ENCODE measurements at regions not wholly inside any gene's neighbourhood (a gene's known extent, or its start where the extent isn't known, plus 50 kb on each side); places are given as distances from the start of the nearest gene placed in this dataset.

DNA sequence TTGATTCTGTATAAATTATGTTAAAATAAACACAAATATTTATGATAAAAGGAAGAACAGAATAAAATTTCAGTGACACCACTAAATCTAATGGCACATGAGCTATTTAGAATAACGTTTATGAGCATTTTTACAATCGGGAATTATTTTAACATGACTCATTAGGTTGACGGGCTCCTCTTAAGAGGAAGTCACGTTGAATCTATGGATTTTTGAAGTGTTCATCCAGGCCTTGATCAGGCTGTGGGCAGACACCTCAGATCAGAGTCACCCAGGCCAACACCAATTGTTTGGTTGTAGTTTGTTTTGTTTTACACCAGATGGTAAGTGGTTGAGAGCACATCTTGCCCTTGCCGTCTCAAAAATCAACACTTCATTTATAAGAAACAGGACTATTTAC, 257.8 kb downstream of the FOXO1 start:
- H3K4me1 Mint-ChIP-seq (ENCODE audit: low read depth), result peaks cover 3% of the 10 kb centered on the region
- H3K27me3 Mint-ChIP-seq (ENCODE audit: low read depth), result no peaks in the 10 kb centered on the region
- peaks cover 2% of the 10 kb centered on the region for H3K9me3 Mint-ChIP-seq
- no peak overlapping the region for H3K27ac Mint-ChIP-seq
- no peaks in the 10 kb centered on the region for H3K36me3 Mint-ChIP-seq (ENCODE audit: low read depth)
- DNase-seq, result no peak
- CTCF ChIA-PET, result interaction anchor here (0.6 to 0.7 kb wide), 4 partner anchors 78 to 725 kb away, joined by 3 to 5 read pairs (median 4); no protein-coding TSS in a partner anchor
- intact Hi-C loops (cut with micrococcal nuclease), result no loop called here
- no peak overlapping the region for H3K4me3 Mint-ChIP-seq

DNA sequence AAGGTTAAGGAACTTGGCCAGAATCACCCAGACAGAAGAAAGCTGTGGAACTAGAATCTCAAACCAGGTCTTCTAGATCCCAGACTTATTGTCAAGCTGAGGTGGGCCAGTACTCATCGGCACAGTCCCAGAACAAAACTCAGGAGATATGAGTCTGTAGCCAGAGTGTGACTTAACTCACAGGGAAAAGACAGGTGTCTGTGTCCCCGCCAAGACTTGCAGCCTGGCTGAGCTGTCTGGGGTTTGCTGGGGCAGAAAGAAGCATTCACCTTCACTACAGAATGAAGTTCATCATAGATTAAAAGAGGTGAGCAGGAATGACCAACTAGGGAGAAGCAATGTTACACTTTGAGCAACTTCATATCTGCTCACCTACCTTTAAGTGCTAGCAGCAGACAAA, 257.2 kb downstream of the FOXO1 start:
- no peak overlapping the region for H3K4me3 Mint-ChIP-seq
- DNase-seq, result no peak
- no peaks in the 10 kb centered on the region for H3K27me3 Mint-ChIP-seq (ENCODE audit: low read depth)
- peaks cover 2% of the 10 kb centered on the region for H3K9me3 Mint-ChIP-seq
- intact Hi-C loops (cut with micrococcal nuclease), result no loop called here
- H3K4me1 Mint-ChIP-seq (ENCODE audit: low read depth), result peaks cover 3% of the 10 kb centered on the region
- CTCF ChIA-PET, result no interaction called here
- no peaks in the 10 kb centered on the region for H3K36me3 Mint-ChIP-seq (ENCODE audit: low read depth)
- no peak overlapping the region for H3K27ac Mint-ChIP-seq

DNA sequence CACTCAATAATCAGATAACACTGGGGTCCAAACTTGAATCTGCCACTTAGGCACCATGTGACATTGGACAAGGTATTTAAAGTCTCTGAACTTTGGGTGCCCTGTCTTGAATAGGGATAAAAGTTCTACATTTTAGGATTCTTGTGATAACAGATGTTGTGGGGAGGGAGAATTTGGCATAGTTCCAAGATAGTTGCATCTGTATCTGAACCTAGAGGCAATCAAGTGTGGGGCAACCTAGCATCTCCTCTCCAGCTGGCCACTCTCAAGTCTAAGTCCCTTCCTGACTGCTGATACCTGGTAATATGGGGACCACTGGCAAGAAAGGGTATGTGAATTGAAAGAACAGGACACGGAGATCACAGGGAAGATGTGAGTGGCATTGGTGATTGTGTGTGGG, 256.1 kb downstream of the FOXO1 start:
- peaks cover 2% of the 10 kb centered on the region for H3K9me3 Mint-ChIP-seq
- no peak for DNase-seq
- H3K4me1 Mint-ChIP-seq (ENCODE audit: low read depth), result peaks cover 3% of the 10 kb centered on the region
- no peaks in the 10 kb centered on the region for H3K36me3 Mint-ChIP-seq (ENCODE audit: low read depth)
- CTCF ChIA-PET, result no interaction called here
- intact Hi-C loops (cut with micrococcal nuclease), result no loop called here
- H3K4me3 Mint-ChIP-seq, result no peak overlapping the region
- no peaks in the 10 kb centered on the region for H3K27me3 Mint-ChIP-seq (ENCODE audit: low read depth)
- no peak overlapping the region for H3K27ac Mint-ChIP-seq

DNA sequence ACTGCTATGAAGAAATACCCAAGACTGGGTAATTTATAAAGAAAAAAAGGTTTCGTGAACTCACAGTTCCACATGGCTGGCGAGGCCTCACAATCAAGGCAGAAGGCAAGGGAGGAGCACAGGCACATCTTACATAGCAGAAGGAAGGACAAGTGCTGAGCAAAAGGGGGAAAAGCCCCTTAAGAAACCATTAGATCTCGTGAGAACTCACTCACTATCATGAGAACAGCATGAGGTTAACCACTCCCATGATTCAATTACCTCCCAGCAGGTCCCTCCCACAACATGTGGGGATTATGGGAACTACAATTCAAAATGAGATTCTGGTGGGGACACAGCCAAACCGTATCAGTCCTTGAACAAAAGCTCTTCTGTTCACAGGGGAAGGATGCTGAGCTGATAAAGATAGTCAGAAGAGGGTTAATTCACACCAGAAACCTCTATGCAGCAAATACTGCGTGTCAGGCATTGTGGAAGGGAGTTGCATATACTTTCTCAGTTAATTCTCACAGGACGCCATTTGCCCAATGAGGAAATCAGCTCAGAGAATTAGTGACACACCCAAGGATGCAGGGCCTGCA, 246.2 kb downstream of the FOXO1 start:
- Mint-ChIP-seq H3K36me3 (ENCODE audit: low read depth) (no peaks in the 10 kb centered on the region), H3K4me3 (no peak overlapping the region), H3K27ac (no peak overlapping the region), H3K4me1 (ENCODE audit: low read depth) (peaks cover 19% of the 10 kb centered on the region), H3K27me3 (ENCODE audit: low read depth) (no peaks in the 10 kb centered on the region), H3K9me3 (peaks cover 4% of the 10 kb centered on the region)
- CTCF ChIA-PET, result no interaction called here
- DNase-seq, result no peak
- intact Hi-C loops (cut with micrococcal nuclease), result loop anchor here (5.0 kb wide), 1 partner anchor 262 kb away; no protein-coding TSS in a partner anchor

DNA sequence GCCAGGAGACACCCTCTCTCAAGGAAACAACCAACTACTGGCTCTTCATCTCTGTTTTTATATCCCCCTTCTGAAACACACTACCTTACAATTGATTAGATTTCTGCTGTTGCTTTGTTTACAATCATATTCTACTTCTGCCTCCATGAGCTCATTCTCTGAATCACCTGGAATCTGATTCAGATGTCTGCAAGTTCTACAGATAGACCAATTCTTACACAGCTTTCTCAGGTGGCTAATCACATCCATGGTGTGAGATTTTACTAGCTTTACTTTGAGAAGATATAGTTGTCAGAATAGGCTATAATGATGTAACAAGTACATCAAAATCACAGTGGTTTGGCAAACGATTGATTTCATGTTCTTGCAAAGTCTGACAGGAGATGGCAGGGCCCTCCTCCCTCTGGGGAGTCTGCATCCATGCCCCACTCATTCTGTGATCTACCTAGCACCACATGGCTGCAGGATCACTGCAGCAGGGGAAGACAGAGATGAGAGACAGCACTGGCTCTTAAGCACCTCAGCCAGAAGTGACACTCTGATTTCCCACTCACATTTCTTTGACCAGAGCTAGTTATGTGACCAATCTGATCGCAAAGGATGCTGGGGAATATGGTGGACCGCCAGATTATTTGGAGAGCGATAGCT, 243.7 kb downstream of the FOXO1 start:
- H3K9me3 Mint-ChIP-seq, result peaks cover under 1% of the 10 kb centered on the region
- H3K4me1 Mint-ChIP-seq (ENCODE audit: low read depth), result peaks cover 26% of the 10 kb centered on the region
- no peaks in the 10 kb centered on the region for H3K27me3 Mint-ChIP-seq (ENCODE audit: low read depth)
- no peaks in the 10 kb centered on the region for H3K36me3 Mint-ChIP-seq (ENCODE audit: low read depth)
- peak; percentile 46 for DNase-seq
- H3K4me3 Mint-ChIP-seq, result no peak overlapping the region
- intact Hi-C loops (cut with micrococcal nuclease), result loop anchor here (5.0 kb wide), 1 partner anchor 260 kb away; no protein-coding TSS in a partner anchor
- CTCF ChIA-PET, result interaction anchor here (0.7 to 0.8 kb wide), 2 partner anchors 10 to 260 kb away, joined by 4 read pairs; no protein-coding TSS in a partner anchor
- H3K27ac Mint-ChIP-seq, result no peak overlapping the region

DNA sequence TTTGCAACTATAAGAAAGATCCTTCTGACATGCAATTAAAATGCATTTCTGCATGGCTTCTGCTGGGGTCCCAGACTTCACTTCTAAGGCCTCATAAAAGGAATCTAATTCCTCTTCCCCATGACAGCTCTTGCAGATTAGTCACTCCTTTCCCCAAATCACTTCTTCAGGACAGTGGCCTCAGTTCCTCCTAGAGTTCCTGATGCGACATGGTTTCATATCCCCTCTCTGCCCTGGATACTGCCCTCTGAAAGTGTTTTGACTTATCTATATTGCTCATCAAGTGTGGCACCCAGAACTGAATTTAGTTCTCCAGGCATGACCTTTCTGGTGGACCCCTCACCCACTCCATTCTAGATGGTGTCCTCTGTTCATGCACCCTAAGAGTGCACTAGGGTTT, 238.1 kb downstream of the FOXO1 start:
- intact Hi-C loops (cut with micrococcal nuclease), result no loop called here

DNA sequence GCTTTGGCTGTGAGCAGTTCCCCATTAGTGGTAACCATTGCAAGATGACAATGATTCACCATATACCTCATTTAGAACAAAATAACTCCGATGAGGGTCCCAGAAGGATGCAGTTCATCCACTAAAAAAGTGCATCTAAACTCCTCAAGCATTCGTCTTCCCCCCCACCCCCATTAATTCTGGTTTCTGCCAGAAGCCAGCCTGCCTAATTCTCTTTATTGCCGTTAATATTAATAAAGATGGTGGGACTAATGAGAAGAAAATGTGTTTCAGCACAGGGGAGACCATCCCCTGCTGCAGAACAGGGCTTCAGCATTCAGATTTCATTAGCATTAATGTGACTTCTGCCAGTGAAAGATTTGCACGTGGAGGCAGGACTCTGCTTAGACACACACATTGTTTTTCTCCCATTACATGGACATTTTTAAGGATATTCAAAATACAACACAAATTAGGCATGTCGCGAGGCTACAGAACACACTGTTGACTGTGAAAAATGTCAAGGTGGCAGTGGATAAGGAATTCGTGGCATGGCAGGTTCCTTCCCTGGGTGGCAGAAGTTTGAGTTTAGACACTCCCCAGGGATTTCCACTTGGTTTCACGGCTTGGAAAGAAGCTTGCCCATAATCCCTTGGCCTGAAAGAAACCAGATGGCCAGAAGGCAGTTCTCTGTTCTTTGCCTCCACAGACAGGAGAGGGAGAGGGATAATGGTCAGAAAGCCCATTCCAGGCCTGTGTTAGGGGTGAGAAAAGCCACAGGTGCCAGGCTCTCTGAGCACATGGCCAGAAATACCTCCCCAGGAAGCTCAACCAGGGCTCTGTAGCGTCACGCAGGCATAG, 236.5 kb downstream of the FOXO1 start:
- no peaks in the 10 kb centered on the region for H3K27me3 Mint-ChIP-seq (ENCODE audit: low read depth)
- no peak for DNase-seq
- intact Hi-C loops (cut with micrococcal nuclease), result loop anchor here (5.0 kb wide), 1 partner anchor 363 kb away; no protein-coding TSS in a partner anchor

More for the DNA sequence above, 238.1 kb downstream of the FOXO1 start:
- Mint-ChIP-seq H3K9me3 (no peaks in the 10 kb centered on the region), H3K27me3 (ENCODE audit: low read depth) (no peaks in the 10 kb centered on the region), H3K27ac (no peak overlapping the region), H3K4me3 (no peak overlapping the region), H3K4me1 (ENCODE audit: low read depth) (peaks cover 24% of the 10 kb centered on the region), H3K36me3 (ENCODE audit: low read depth) (no peaks in the 10 kb centered on the region)
- CTCF ChIA-PET, result no interaction called here
- DNase-seq, result no peak

DNA sequence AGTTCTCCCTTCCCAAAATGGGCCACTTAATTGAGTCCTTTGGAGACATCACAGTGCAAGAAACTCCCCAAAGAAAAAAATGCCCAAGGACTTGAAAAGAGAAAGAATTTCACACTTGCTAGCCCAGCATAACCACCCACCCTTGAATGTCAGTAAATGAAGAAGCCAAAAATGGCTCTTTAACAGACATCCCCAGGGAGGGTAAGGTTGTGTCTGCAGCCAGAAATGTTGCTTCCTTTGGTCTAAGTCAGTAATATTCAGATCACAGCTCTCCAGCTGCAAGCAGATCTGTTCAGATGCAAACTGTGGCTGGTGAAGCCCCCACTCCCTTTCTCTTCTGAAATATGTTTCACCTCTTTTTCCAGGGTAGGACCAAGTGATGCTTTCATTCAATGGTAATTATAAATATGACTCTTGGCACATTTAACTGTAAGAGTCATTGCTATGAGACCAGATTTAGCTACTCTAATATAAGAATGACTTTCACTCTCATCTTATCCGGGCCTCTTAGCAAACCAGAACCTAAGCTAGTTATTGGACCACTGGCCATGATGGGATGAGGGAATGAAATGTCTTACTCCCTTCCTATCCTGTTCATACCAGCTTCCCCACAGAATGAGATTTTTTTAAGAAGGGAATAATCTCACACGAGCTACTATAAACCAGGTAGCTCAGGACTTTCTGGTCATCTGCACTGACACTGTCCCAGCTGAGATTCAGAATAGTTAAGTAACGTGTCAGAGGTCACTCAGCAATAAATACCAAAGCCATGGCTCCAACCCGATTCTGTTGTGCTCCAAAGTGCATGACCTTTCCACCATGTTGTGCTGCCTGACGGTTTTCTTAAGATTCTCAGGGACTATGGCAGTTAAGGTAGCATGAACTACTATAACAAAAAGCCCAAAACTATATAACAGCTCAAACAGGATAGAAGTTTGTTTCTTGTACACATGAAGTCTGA, 234.1 kb downstream of the FOXO1 start:
- peak; percentile 38 for DNase-seq
- Mint-ChIP-seq H3K4me1 (ENCODE audit: low read depth) (peaks cover 39% of the 10 kb centered on the region), H3K27ac (no peak overlapping the region), H3K27me3 (ENCODE audit: low read depth) (no peaks in the 10 kb centered on the region), H3K9me3 (no peaks in the 10 kb centered on the region), H3K4me3 (no peak overlapping the region), H3K36me3 (ENCODE audit: low read depth) (no peaks in the 10 kb centered on the region)
- intact Hi-C loops (cut with micrococcal nuclease), result loop anchor here (5.0 kb wide), 1 partner anchor 365 kb away; no protein-coding TSS in a partner anchor
- CTCF ChIA-PET, result interaction anchor here (0.6 to 1.0 kb wide), 5 partner anchors 10 to 472 kb away, joined by 3 to 4 read pairs (median 4); no protein-coding TSS in a partner anchor

More for the DNA sequence above, 236.5 kb downstream of the FOXO1 start:
- H3K4me3 Mint-ChIP-seq, result no peak overlapping the region
- CTCF ChIA-PET, result no interaction called here
- no peaks in the 10 kb centered on the region for H3K36me3 Mint-ChIP-seq (ENCODE audit: low read depth)
- H3K4me1 Mint-ChIP-seq (ENCODE audit: low read depth), result peaks cover 37% of the 10 kb centered on the region
- no peaks in the 10 kb centered on the region for H3K9me3 Mint-ChIP-seq
- H3K27ac Mint-ChIP-seq, result no peak overlapping the region

DNA sequence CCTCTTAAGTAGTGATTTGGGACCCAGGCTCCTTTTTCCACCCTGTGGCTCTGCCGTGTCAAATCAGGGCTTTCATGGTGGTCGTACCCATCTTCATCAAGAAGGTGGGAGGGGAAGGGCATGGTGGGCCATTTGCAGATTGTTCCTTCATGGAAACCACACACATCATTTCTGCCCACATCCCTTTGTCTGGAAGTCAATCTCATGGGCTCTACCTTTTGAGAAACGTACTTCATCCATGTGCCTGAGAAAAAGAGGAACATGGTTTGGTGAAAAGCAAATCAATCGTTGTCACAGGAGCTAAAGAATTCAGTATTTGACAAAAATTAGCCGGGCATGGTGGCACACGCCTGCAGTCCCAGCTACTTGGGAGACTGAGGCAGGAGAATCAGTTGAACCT, 233.4 kb downstream of the FOXO1 start:
- H3K4me1 Mint-ChIP-seq (ENCODE audit: low read depth), result peaks cover 45% of the 10 kb centered on the region
- no peak overlapping the region for H3K27ac Mint-ChIP-seq
- no peak overlapping the region for H3K4me3 Mint-ChIP-seq
- DNase-seq, result no peak
- no peaks in the 10 kb centered on the region for H3K27me3 Mint-ChIP-seq (ENCODE audit: low read depth)
- H3K9me3 Mint-ChIP-seq, result no peaks in the 10 kb centered on the region
- H3K36me3 Mint-ChIP-seq (ENCODE audit: low read depth), result no peaks in the 10 kb centered on the region
- CTCF ChIA-PET, result interaction anchor here (0.7 to 1.0 kb wide), 2 partner anchors 139 to 472 kb away, joined by 3 read pairs; no protein-coding TSS in a partner anchor
- intact Hi-C loops (cut with micrococcal nuclease), result loop anchor here (5.0 kb wide), 1 partner anchor 366 kb away; no protein-coding TSS in a partner anchor

DNA sequence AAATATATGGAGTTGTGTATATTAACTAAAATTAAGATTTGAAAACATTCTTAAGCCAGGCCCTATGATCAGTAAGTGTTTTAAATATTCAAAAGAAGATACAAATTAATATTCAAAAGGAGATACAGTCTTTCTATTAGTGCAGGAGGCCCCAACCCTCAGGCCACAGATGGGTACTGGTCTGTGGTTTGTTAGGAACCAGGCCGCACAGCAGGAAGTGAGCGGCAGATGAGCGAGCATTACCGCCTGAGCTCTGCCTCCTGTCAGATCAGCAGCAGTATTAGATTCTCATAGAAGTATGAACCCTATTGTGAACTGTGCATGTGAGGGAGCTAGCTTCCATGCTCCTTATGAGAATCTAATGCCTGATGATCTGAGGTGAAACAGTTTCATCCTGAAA, 232.9 kb downstream of the FOXO1 start:
- H3K27ac Mint-ChIP-seq, result no peak overlapping the region
- peak; percentile 64 for DNase-seq
- peaks cover 51% of the 10 kb centered on the region for H3K4me1 Mint-ChIP-seq (ENCODE audit: low read depth)
- intact Hi-C loops (cut with micrococcal nuclease), result loop anchor here (5.0 kb wide), 1 partner anchor 366 kb away; no protein-coding TSS in a partner anchor
- CTCF ChIA-PET, result interaction anchor here (1.0 kb wide), 2 partner anchors 20 to 85 kb away, joined by 3 to 4 read pairs; no protein-coding TSS in a partner anchor
- H3K4me3 Mint-ChIP-seq, result no peak overlapping the region
- no peaks in the 10 kb centered on the region for H3K36me3 Mint-ChIP-seq (ENCODE audit: low read depth)
- H3K9me3 Mint-ChIP-seq, result no peaks in the 10 kb centered on the region
- H3K27me3 Mint-ChIP-seq (ENCODE audit: low read depth), result no peaks in the 10 kb centered on the region
